Transverse colon (tissue), 4 donors: ENCODE measurements at regions not wholly inside any gene's neighbourhood (a gene's known extent, or its start where the extent isn't known, plus 50 kb on each side); places are given as distances from the start of the nearest gene placed in this dataset.

ENCODE experiments used
- POLR2A ChIP-seq: fragments of 450-650 bp; IDR thresholded peaks from one replicate; pipeline ENCODE4 v1.6.1; 2016; ENCODE audit warnings: antibody characterized with exemption, mild to moderate bottlenecking, moderate library complexity
- POLR2AphosphoS5 ChIP-seq, 3 donors: sonication (generic); formaldehyde crosslinking; IDR thresholded peaks; one replicate each; pipeline ENCODE4 v1.6.1; 2016; ENCODE audit warnings: antibody characterized with exemption in 3 of 3
- TF ChIP-seq, protein P1 (sequence below), 5 experiments: fragments of 200-600 bp in 3 of 5; fragments of 450-650 bp in 2 of 5; sonication (generic) in 3 of 5; IDR thresholded peaks; 1 replicate in 2 of 5; 2 replicates in 3 of 5; pipeline ENCODE4 v1.5.1; 2016 to 2017; ENCODE audit warnings: antibody characterized with exemption in 5 of 5, inconsistent platforms in 3 of 5, mild to moderate bottlenecking in 2 of 5, moderate library complexity in 1 of 5

- TF ChIP-seq, protein P1, sequence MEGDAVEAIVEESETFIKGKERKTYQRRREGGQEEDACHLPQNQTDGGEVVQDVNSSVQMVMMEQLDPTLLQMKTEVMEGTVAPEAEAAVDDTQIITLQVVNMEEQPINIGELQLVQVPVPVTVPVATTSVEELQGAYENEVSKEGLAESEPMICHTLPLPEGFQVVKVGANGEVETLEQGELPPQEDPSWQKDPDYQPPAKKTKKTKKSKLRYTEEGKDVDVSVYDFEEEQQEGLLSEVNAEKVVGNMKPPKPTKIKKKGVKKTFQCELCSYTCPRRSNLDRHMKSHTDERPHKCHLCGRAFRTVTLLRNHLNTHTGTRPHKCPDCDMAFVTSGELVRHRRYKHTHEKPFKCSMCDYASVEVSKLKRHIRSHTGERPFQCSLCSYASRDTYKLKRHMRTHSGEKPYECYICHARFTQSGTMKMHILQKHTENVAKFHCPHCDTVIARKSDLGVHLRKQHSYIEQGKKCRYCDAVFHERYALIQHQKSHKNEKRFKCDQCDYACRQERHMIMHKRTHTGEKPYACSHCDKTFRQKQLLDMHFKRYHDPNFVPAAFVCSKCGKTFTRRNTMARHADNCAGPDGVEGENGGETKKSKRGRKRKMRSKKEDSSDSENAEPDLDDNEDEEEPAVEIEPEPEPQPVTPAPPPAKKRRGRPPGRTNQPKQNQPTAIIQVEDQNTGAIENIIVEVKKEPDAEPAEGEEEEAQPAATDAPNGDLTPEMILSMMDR (IDR thresholded peaks at IDR 0.05): no peak
- TF ChIP-seq POLR2AphosphoS5 (IDR thresholded peaks at IDR 0.05) (no peak), POLR2A (no peak)
These were observed 376.4 kb downstream of the KCTD16 start for GRCh38 chr5:144547098-144547499.
